GM04503 (cell line): ENCODE measurements at regions not wholly inside any gene's neighbourhood (a gene's known extent, or its start where the extent isn't known, plus 50 kb on each side); places are given as distances from the start of the nearest gene placed in this dataset.
A peak's percentile ranks its signal among the peaks of the same experiment; 100 is the strongest.

Experiments used
- DNase-seq: peaks from one replicate; pipeline ENCODE4 v3.0.0-alpha.2; 2012; ENCODE audit warnings: low read depth

DNA sequence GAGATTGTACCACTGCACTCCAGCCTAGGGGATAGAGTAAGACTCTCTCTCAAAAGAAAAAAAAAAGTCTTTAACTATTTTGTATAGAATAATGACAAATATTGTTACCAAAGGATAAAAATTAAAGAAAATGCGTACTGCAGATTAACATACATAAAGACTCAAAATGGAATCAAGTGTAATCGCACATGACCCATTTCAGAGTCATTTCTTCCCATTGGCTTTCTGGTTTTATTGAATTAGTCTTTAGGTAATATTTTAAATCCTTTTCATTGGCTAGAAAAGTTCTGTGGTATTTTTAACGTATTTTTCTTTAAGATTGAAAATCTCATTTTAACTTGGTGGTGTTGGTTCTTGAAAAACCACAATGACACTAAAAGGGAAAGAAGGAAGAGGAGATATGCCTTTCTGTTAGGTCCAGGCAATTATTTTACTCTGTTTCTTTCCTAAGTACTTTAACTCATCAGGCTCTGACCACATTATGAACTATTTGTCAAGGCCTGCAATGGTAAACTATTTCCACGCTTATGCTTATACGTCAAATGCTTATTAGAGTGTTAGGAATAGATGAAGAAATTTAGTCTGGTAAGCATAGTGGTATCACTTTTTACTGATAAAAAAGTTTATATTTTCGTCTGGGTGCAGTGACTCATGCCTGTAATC, 52.3 kb downstream of the PLEKHG1 start:
- no peak for DNase-seq

DNA sequence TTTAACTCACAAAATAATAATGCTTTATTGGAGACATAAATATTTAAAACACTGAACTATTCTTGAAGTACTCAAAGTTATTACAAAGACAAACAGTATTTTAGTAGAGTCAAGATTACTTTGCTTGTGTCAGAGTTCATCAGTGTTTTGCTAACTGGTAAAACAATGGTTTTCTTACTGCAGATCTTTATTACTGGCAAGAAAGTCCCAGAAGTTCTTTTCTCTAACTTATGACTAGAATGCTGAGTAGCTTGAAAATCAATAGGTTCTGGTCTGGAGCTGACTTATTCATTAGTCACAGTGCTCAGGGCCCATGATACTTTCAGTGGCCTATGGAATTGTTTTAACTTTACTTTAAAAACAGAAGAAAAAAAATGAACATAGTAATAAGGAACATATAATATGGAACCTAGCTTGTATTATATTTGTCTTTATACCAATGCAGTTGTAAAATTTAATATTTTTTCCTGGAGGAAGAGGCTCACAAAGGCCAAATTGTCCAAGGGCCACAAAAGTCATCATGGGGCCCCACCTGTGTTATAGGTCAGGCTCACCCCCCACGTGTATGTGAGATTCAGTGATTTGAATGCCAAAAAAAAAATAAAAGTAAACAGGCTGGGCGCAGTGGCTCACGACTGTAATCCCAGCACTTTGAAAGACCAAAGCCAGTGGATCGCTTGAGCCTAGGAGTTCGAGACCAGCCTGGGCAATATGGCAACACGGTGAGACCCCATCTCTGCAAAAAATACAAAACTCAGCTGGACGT, 53.3 kb downstream of the PLEKHG1 start:
- DNase-seq = no peak

DNA sequence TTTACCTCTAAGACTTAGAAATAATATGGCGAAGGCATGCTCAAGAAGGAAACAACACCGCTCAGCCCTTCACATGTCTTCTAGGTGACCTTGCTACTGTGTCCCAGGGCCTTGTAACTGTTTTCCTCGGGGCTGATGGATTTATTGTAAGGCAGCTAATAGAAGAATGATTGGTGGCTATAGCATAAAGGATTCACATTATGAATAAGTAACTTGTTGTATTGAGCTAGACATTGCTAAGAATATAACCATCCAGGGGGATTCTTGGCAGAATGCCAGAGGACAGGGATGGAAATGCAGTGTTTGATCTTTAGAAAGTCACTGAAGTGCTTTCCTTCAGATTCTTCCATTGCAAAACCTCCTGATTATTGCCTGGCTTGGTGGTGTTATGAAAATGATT, 54.9 kb downstream of the PLEKHG1 start:
- no peak for DNase-seq

DNA sequence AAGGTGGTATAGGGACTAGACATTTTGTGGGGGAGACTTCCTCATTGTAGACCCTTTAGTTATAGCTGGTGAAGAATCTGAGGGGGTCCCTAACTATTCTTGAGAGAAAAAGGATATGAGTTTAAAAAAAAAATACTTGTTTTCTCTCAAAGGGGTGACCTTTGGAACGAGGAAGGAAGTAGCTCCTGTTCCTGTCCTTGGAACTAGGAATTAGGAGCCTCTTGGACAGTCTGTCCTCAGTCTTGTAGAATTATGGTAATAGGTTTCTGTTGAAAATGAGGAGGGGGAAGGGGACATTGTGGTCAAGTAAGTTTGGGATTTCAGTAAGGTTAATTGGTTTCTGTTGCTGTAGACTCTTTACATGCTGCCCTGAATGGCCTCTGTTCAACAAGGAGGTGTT, 56.5 kb downstream of the PLEKHG1 start:
- DNase-seq = no peak

DNA sequence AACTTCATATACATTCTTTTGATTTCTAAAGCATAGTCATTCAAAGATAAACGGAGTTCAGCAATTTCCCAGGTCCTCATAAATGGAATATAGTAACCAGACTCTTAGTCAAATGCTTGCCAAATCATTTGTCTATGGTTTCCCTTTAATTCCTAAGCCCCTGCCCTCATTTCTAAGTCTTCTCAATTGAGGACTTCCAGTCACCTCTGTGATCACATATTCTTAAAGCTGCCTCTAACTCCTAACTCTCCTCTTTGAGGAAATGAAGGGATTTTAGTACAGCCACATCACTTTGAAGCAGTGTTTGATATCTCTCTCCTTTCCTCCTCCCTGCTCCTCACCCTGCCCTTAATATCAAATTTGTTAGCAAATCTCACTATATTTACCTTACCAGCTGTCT, 58.7 kb downstream of the PLEKHG1 start:
- DNase-seq = no peak

DNA sequence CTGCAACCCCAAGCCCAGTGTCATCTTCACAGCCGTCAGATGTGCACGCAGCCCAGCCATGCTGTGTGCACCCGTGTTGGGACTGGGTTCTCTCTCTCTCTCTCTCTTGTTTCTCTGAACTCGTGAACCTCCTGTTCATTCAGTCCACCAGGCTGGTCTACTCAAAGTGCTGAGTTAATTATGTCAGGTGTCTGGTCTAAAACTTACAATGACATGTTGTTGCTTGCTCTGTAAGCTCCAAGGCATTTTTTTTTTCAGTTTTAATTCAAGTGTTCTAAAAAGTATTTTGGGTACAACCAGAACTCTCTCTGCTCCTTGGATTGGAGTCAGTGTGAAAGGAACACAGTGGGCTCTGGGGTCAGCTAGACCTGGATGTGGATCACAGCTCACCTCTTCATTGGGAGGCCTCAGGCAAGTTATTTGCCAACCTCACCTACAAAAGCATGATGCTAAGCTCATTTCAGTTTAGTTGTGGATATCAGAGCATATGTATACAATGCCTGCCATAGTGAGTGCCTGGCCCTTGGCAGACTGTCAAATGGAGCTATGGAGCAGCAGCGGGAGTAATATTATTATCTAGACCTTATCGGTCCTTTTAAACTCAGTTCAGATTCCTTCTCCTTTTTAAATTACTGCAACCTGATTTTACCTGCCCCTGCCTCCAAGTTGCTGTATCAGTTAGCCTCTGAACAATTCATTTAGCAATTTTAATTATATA, 59.5 kb downstream of the PLEKHG1 start:
- DNase-seq = no peak

DNA sequence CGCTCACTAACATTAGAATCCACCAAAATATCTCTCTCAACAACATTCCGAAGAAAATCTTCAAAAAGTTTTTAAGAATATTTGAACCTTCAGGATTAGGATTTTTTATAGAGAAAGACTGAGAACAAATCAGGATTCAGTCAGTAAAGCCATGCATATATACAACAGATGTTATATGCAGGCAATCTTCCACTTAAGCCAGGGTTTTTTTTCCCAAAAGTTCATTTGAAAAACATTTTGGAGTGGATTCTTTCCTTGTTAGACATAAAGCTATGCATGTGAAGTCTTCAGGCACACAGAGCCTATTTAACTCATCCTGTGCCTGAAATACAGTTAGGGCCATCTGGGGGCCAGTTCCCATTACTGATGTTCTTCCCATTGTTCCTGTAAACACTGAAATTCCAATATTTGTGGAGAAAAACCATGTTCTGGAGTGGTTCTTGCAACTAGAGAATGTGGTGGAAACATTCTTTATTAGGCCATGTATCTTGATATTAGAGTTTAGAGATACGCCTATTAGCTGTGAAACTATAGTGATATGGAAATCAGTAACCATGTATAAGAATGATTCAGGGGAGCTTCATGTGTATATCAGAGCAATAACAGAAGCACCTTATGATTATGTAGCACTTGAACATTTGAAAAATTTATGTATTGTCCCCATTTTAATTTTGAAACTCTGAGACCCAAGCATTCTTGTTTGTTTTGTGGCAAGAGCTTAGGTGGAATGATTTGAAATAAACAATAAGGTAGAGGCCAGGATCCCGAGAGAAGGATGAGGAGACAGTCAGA, 61.7 kb downstream of the PLEKHG1 start:
- DNase-seq = no peak

DNA sequence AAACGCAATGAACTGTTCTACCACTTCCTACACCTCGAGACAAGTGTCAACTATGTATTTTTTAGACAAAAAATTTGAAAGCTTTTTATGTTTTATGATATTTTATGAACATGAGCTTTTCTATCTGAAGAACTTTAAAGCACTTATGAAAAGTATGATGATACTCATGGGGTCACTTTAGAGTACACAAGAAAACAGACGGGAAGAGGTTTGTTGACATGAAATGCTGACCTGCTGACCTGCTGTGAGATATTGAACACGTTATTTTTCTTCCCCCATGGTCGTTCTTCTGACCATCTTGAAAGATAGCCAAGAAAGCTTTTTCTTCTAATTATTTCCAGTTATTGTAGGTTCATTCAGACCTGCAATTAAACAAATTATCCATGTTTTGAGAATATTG, 63.1 kb downstream of the PLEKHG1 start:
- no peak for DNase-seq

DNA sequence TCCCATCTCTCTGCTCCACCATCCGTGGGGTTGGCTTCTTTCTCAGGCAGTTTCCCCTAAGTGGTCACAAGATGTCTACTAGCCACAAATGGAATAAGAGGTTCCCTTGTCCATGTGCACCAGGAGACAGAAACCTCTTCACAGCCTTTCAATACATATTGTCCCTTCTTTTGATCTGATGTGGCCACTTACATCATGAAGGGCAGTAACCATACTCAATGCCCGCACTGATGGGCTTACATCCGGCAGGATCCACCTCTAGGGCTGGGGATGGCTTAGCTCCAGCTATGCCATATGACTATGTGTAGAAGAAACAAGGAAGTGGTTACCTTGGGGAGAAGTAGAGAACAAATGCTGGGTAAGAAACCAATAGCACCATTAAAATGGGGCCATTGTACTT, 64.4 kb downstream of the PLEKHG1 start:
- no peak for DNase-seq

DNA sequence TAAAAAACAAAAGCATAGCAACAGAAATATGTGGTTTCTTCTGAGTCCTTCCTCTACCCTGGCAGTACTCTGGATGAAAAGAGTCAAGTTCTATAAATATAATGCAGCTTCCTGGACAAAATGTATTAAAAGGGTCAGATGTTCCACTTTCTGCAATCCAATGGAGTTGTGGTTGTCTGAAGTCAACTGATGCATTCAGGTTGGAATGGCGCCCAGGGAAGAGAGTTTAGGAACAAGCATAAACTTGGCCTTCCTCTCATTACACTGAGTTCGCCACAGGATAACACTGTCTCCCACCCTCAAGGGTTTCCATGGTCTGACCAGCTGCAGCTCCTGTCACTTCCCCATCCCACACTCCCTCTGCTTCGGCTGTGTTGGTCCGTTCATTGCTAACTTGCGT, 66.4 kb downstream of the PLEKHG1 start:
- DNase-seq = no peak

DNA sequence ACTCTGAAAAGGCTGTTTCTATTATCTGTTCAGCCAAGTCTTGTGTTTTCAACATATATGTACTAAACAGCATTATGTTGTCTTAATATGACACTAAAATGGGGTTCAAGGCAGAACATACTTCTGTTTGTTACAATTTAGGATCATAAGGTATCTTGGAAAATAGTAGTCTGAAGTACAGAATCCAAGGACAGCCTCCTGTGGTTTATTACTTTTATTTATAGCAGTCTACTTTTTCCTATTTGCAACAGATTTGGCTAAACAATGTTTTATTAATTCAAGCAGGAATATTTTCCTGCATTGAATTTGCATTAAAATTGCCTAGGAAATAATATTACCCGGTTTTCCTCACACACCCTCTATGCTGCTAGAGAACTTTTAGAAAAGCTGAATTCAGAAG, 67.7 kb downstream of the PLEKHG1 start:
- no peak for DNase-seq

DNA sequence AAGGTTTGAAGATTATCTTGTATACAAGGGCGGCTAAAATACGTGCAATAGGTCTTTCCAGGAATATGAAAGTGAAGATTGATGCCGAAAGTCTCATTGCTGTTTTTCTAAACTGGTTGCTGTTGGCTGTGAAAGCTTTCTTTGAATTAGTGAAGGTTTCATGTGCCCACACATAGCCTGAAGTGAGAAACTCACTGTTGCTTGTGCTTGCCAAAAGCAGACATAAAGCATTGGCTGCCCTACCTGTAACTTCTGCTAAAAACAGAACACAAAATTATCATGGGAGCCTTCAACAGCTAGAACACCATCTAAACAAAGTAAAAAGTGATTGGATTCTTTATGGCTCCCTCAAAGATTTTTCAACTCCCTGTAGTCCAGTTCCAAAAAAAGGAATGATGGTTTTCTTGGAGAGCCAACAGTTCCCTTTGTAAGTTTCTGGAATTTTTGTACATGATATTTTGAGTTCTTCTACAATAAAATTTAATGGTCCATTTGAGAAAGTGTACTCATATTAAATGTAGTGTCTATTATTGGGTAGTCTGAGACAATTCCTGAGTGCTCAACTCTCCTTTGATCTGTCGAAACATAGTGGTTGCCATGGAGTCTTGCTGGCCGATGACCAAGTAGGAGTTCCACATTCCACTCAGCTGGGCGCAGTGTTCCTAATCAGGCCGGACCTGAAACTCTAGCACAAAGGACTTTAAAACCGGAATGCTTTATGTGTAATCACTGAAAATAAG, 68.5 kb downstream of the PLEKHG1 start:
- peak; percentile 52 for DNase-seq

DNA sequence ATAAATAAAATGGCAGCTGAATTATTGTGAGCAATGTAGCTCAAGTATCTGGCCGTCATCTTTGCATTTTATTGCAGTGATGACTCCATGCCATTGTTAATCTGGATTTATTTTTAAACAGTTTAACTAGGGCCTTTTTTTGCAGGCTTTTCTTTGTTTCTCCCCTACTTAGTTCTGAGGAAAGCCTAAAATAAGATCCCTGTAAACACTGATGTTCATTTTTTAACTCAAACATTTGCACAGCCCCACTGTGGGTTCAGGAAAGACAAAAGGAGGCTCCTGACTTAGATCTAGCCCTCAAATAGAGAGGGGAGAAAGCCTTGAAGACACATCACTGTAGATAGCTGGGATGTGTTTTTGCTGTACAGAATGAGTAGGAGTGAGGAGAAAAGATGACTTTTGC, 69.2 kb downstream of the PLEKHG1 start:
- DNase-seq = no peak

DNA sequence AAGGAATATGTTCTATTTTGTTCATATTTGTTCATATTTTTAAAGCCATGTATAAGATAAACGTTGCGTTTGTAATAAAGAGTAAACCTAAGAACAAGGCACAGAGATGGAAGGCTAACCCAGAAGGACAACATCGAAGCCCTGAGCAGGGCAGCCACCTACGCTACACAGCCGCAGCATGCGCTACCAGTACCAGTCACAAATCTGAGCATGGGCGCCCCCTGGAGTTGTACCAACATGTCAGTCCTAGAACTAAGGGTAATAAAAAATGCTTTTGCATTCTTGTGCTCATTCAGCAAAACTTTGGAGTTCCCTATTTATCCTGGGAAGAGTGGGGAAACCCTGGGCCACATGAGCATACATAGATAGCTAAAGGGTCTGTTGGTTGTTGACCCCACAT, 70.6 kb downstream of the PLEKHG1 start:
- no peak for DNase-seq

DNA sequence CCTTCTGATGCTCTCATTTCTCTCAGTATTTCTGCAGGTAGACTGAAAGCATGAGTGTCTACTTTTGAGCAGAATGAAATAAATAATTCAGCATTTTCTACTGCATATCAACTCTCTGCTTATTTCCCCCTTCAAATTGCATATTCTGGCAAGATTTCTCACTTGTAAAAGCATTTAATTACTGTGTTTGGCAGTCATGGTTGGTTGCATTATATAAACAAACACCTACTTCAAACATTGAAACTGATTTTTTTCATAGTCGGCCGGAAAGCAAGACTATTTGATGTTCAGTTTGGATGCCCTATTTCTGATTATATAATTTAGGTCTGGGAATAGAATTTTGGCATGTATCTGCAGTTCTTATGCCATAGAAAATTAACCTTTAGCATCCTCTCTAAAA, 73.1 kb downstream of the PLEKHG1 start:
- DNase-seq = no peak

DNA sequence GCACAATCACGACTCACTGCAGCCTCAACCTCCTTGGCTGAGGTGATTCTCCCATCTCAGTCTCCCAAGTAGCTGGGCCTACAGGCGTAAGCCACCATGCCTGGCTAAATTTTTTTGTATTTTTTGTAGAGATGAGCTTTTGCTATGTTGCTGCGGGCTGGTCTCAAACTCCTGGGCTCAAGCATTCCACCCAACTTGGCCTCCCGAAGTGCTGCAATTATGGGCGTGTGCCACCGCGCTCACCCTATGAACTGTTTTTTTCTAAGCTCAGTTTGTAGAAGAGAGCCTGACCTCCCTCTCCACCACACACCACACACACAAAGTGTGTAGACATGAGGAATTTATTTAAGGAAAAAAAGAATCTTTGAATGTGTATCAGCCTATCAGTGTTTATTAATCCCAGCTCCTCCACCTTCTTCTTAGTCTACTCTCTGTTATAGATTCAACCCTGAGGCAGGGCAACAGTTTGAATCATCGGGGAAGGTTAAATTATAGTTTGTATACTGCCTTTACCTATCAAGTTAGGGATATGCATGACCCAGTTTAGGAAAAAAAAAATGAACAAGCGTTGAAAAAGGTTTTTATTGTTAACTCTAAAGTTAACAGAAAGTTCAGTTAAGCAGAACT, 74.1 kb downstream of the PLEKHG1 start:
- DNase-seq = no peak

DNA sequence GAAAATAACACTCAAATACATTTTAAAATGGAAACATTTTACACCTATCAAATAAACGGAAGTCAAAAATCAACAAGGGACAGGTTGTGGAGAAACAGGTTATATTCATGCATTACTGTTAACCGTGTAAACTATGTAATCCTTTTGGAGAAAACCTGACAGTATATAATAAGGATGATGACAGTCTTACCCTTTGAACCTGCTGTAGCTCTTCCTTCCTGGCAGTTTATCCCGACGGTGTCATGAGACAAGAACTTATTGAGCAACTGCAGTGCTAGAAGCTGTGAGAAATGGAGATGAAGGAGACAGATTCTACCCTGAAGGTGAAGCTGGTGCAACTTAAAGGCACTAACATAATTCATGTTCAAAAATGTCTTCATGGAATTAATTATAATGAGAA, 76.7 kb downstream of the PLEKHG1 start:
- no peak for DNase-seq

DNA sequence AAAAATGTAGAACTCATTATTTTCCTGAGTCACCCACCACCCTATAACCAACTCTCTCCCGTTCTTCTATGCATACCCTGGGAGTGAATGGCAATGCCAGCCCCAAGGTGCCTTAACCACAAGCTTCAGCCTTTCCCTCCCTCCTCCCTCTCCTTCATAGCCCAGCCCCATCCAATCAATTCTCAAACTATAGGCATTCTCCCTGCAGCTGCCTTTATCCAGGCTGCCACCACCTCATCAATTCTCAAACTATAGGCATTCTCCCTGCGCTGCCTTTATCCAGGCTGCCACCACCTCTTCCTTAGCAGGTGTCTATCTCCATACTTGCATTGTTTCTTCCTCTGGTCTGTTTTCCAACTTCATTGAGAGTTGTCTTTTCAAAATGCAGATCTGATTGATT, 77.1 kb downstream of the PLEKHG1 start:
- DNase-seq = no peak

DNA sequence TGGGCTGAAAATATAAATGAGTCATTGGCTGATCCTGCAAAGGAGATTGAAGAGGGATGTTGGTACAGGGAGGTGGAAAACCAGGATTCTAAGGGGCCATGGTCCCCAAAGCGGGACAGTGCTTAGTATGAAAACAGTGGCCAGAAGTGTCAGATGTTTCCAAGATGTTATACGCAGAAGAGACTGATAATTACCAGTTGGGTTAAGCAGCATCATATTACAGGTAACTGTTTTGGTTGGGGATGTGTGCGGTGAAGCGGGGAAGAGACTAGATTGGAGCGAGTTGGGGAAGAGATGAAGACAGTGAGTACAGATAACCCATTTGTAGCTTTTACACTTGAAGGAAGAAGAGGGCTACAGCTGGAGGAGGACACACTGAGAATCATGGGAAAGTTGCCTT, 80.8 kb downstream of the PLEKHG1 start:
- no peak for DNase-seq

DNA sequence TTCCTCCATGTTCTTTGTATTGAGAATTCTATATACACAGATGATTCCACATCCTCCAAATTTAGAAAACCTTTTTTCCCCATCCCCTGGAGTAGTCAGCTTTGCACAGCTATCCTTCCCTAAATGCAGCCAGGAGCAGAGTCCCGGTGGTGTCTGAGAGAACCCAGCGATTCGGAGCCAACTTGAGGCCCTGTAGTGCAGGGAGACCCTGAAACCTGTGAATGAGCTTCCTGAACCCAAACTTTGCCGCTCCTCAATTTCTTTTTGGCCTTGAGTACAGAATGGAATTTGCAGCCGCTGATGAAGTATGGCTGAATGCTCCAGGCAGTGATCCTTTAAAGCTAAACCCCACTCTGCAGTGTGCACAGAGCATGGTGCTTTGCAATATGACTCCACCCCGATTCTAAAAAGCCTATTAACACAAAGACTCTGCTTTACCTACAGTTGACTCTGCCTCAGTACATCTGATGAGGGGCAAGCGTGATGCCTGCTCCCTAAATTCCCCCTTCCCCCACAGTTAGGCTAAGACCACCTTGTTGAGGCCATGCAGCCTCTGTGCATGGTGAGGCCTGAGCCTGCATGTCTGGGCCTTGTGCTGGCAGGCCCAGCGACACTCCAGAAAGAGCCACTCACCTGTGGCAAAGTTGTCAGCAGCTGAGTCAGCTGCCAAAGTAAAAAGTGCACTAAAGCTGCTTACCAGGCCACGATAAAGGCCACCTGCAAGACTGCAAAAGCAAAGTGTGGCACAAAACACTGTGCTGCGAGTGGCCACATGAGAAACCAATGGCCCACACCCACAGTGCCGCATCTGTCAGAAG, 82.1 kb downstream of the PLEKHG1 start:
- DNase-seq = no peak
